ENCODE measurements at regions not wholly inside any gene's neighbourhood (a gene's known extent, or its start where the extent isn't known, plus 50 kb on each side); places are given as distances from the start of the nearest gene placed in this dataset.

DNA sequence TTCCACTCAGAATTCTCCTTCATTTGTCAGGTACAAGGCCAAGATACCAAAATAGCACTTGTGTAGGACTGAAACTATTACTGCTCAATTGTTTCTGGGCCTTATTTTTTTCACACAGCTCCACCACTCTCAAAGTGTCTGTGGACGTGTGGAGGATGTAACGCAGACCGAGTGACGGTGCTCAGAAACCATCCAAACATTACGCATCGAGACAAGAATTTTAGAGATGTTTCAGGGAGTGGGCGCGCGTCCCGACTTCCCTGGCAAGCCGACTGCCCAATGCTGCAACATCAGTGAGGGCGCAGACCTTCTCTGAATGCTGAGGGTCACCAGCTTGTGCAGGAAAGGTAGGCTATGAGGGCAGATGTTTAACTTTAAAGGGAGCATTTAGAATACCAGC, 108.4 kb downstream of the GATA6 start:
- H3K27me3 ChIP-seq (ENCODE audit: control insufficient read depth, insufficient read depth, low read length), result peaks cover under 1% of the 10 kb centered on the region
- H3K4me3 ChIP-seq (ENCODE audit: low read depth, low read length), result no peak overlapping the region
- TF ChIP-seq, protein P1, sequence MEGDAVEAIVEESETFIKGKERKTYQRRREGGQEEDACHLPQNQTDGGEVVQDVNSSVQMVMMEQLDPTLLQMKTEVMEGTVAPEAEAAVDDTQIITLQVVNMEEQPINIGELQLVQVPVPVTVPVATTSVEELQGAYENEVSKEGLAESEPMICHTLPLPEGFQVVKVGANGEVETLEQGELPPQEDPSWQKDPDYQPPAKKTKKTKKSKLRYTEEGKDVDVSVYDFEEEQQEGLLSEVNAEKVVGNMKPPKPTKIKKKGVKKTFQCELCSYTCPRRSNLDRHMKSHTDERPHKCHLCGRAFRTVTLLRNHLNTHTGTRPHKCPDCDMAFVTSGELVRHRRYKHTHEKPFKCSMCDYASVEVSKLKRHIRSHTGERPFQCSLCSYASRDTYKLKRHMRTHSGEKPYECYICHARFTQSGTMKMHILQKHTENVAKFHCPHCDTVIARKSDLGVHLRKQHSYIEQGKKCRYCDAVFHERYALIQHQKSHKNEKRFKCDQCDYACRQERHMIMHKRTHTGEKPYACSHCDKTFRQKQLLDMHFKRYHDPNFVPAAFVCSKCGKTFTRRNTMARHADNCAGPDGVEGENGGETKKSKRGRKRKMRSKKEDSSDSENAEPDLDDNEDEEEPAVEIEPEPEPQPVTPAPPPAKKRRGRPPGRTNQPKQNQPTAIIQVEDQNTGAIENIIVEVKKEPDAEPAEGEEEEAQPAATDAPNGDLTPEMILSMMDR (IDR thresholded peaks at IDR 0.05; ENCODE audit: insufficient read depth, low read length, poor library complexity, severe bottlenecking), result no peak
- H3K36me3 ChIP-seq (ENCODE audit: control insufficient read depth, insufficient read depth, low read length), result no peaks in the 10 kb centered on the region
- no peak for DNase-seq (ENCODE audit: low read depth)

DNA sequence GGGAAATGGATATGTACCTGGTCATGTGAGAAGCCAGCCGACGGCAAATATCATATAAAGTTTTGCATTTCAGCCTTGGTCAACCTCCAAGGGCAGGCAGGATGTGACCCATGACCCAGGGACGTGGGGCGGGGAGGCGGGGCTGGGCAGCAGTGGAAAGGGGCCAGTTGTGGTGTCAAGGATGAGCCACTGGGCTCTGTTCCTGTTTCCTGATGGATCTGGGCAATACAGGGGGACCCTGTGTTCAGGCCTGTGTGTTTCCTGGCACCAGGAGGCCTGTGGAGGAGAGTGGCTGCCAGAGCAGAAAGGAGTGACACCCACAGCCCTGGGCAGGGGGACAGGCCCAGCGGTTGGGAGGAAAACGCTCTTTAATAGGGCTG, 106.9 kb downstream of the GATA6 start:
- H3K4me3 ChIP-seq (ENCODE audit: low read depth, low read length), result no peak overlapping the region
- peaks cover 2% of the 10 kb centered on the region for H3K27me3 ChIP-seq (ENCODE audit: control insufficient read depth, insufficient read depth, low read length)
- TF ChIP-seq, protein P1 (IDR thresholded peaks at IDR 0.05; ENCODE audit: insufficient read depth, low read length, poor library complexity, severe bottlenecking), result no peak
- DNase-seq (ENCODE audit: low read depth), result no peak
- H3K36me3 ChIP-seq (ENCODE audit: control insufficient read depth, insufficient read depth, low read length), result no peaks in the 10 kb centered on the region

DNA sequence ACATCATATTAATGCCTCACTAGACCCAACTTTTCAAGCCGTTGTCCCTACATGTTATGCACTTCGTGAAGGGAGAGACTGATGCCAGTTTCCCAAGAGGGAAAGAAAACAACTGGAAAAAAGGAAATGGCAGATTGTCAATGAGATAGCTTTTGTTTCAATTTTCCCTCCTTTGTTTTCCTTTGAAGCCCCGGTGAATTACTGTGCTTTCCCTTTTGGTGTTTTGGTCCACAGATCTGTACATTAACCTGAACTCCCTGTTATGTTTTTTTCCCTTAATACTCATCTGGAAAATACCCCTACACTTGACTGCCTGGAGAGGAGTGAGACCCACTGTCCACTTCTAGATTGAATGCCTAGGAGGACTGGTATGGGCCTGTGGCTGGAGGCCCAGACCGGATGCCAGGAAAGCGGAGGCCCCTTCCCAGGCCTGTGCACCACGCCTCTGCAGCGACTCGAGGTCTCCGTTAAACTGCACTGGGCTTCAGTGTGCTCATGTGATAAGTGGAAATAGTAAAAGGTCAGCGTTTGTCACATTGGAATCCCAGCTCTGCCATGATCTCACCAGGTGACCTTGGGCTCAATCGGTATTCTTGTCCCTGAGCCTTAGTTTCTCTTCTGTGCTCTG, 106.4 kb downstream of the GATA6 start:
- Histone ChIP-seq H3K4me3 (ENCODE audit: low read depth, low read length) (no peak overlapping the region), H3K27me3 (ENCODE audit: control insufficient read depth, insufficient read depth, low read length) (peaks cover 2% of the 10 kb centered on the region), H3K36me3 (ENCODE audit: control insufficient read depth, insufficient read depth, low read length) (no peaks in the 10 kb centered on the region)
- TF ChIP-seq, protein P1 (IDR thresholded peaks at IDR 0.05; ENCODE audit: insufficient read depth, low read length, poor library complexity, severe bottlenecking), result no peak
- DNase-seq (ENCODE audit: low read depth), result no peak

DNA sequence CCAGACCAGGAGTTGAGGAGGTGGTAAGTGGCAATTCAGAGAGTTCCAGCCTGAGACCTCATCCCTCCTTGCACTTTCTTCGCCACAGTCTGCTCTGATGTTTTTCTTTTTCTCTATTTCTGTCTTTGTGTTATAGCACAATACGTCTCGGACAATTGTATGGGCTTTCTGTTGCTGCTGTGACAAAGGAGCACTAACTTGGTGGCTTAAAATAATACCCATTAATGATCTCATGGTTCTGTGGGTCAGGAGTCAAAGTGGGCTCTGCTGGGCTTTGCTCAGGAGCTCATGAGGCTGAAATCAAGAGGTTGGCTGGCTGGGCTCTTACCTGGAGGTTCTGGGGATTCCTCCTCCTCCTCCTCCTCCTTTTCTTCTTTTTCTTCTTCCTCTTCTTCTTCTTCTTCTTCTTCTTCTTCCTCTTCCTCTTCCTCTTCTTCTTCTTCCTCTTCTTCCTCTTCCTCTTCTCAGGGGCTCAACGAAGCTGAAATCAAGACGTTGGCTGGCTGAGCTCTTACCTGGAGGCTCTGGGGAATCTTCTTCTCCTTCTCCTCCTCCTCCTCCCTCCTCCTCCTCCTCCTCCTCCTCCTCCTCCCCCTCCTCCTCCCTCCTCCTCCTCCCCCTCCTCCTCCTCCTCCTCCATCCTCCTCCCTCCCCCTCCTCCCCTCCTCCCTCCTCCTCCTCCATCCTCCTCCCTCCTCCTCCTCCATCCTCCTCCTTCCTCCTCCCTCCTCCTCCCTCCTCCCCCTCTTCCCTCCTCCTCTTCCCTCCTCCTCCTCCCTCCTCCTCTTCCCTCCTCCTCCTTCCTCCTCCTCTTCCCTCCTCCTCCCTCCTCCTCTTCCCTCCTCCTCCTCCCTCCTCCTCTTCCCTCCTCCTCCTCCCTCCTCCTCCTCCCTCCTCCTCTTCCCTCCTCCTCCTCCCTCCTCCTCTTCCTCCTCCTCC, 104.0 kb downstream of the GATA6 start:
- H3K4me3 ChIP-seq (ENCODE audit: low read depth, low read length), result no peak overlapping the region
- TF ChIP-seq, protein P1 (IDR thresholded peaks at IDR 0.05; ENCODE audit: insufficient read depth, low read length, poor library complexity, severe bottlenecking), result no peak

DNA sequence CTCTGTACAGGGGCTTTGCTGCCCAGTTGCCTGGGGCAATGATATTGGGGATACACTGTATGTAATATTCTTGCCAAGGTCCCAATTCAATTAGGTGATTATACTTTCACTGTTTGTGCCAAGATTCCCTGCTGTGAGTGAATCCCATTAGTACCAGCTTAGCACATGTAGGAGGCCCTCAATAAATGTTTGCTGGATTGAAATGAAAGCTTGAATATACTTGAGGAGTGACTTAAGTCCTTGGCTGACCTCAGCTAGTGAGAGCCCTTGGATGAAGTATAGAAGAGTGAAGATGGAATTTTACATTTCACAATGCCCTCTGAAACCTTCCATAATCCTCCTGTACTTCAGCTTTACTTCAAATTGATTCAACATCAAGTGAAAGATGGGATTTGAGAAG, 102.9 kb downstream of the GATA6 start:
- DNase-seq (ENCODE audit: low read depth), result no peak
- Histone ChIP-seq H3K4me3 (ENCODE audit: low read depth, low read length) (no peak overlapping the region), H3K27me3 (ENCODE audit: control insufficient read depth, insufficient read depth, low read length) (peaks cover 3% of the 10 kb centered on the region), H3K36me3 (ENCODE audit: control insufficient read depth, insufficient read depth, low read length) (no peaks in the 10 kb centered on the region)
- TF ChIP-seq, protein P1 (IDR thresholded peaks at IDR 0.05; ENCODE audit: insufficient read depth, low read length, poor library complexity, severe bottlenecking), result no peak

More for the DNA sequence above, 104.0 kb downstream of the GATA6 start:
- H3K27me3 ChIP-seq (ENCODE audit: control insufficient read depth, insufficient read depth, low read length), result peaks cover 2% of the 10 kb centered on the region
- no peaks in the 10 kb centered on the region for H3K36me3 ChIP-seq (ENCODE audit: control insufficient read depth, insufficient read depth, low read length)
- DNase-seq (ENCODE audit: low read depth), result no peak
